Upper lobe of left lung (tissue), 4 donors: ENCODE measurements at regions not wholly inside any gene's neighbourhood (a gene's known extent, or its start where the extent isn't known, plus 50 kb on each side); places are given as distances from the start of the nearest gene placed in this dataset.

Experiments used
- CTCF ChIP-seq, 6 experiments: fragments of 450-650 bp in 4 of 6; fragments of 200-600 bp in 2 of 6; sonication (generic) in 2 of 6; IDR thresholded peaks; one replicate each; pipeline ENCODE4 v1.5.1; 2016 to 2019; ENCODE audit warnings: antibody characterized with exemption in 6 of 6
- EP300 ChIP-seq, 4 donors: sonication (generic); formaldehyde crosslinking; IDR thresholded peaks; one replicate each; pipeline ENCODE4 v1.5.1; 2017; ENCODE audit warnings: antibody characterized with exemption in 4 of 4, control low read depth in 2 of 4
- POLR2A ChIP-seq, 4 donors: fragments of 450-650 bp; IDR thresholded peaks; one replicate each; pipeline ENCODE4 v1.5.1; 2016 to 2017; ENCODE audit warnings: antibody characterized with exemption in 4 of 4, mild to moderate bottlenecking in 2 of 4

DNA sequence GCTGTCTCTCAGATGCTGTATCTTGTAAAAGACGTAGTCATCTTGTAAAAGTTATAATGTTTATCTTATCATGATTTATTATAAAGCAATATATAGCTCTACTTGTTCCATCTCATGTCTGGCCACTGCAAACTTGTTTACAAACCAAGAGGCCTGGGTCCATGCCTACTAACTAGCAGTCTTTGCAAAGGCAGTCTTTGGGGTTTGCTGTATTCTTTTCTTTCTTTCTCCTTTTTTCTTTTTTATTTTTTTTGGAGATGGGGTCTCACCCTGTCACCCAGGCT, 272.6 kb downstream of the GATA3 start:
- TF ChIP-seq POLR2A (IDR thresholded peaks at IDR 0.05) (no peak), CTCF (IDR thresholded peaks at IDR 0.05) (no peak), EP300 (IDR thresholded peaks at IDR 0.05) (no peak)
